ENCODE measurements at regions not wholly inside any gene's neighbourhood (a gene's known extent, or its start where the extent isn't known, plus 50 kb on each side); places are given as distances from the start of the nearest gene placed in this dataset.
A peak's percentile ranks its signal among the peaks of the same experiment; 100 is the strongest.
"Not testable (repeated sequence)": the region's sequence is repeated elsewhere in the genome, so short reads cannot be mapped to it uniquely, and the experiment has no call there.

DNA sequence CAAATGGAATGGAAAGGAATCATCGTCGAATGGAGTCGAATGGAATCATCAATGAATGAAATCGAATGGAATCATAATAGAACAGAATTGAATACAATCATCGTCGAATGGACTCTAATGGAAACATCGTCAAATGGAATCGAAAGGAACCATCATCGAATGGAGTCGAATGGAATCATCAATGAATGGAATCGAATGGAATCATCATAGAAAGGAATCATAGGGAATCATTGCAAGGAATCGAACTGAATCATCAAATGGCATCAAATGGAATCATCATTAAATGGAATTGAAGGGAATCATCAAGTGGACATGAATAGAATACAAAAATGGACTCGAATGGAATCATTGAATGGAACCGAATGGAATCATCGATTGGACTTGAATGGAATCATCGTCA is 237.6 kb downstream of the SHCBP1 start:
- 73 to 78% methylated on average over 16 of the region's 16 CpGs for WGBS, 2 donors
- not testable (repeated sequence) for H3K36me3 ChIP-seq; H3K27ac ChIP-seq; H3K4me3 ChIP-seq; H3K27me3 ChIP-seq; DNase-seq (ENCODE audit: low spot score in 2 of 2); H3K4me1 ChIP-seq
- peaks cover 0 to 24% (median 2%) of the 10 kb centered on the region in 4 donors for H3K9me3 ChIP-seq

DNA sequence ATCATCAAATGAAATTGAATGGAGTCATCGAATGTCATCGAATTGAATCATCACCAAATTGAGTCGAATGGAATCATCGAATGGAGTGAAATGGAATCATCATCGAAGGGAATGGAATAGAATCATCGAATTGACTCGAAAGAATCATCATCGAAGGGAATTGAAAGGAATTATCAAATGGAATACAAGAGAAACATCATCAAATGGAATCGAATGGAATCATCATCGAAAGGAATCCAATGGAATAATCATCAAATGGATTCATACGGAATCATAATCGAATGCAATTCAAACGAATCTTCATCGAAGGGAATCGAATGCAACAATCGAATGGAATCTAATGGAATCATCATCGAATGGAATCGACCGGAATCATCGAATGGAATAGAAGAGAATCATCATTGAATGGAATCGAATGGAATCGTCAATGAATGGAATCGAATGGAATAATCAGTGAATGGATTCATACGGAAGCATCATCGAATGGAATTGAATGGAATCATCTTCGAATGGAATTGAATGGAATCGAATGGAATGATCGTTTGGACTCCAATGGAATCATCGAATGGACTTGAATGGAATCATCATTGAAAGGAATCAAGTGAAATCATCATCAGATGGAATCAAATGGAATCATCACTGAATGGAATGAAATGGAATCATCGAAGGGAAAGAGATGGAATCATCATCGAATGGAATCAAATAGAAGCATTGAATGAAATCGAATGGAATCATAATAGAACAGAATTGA is 238.2 kb downstream of the SHCBP1 start:
- H3K4me3 ChIP-seq, H3K36me3 ChIP-seq, H3K27ac ChIP-seq, H3K27me3 ChIP-seq, H3K4me1 ChIP-seq: not testable (repeated sequence)
- DNase-seq (ENCODE audit: low spot score in 2 of 2): peak in 1 of 2 donors; percentile 53
- WGBS, 2 donors: 80 to 85% methylated on average over 32 of the region's 32 CpGs
- H3K9me3 ChIP-seq: peaks cover 0 to 24% (median 2%) of the 10 kb centered on the region in 4 donors

DNA sequence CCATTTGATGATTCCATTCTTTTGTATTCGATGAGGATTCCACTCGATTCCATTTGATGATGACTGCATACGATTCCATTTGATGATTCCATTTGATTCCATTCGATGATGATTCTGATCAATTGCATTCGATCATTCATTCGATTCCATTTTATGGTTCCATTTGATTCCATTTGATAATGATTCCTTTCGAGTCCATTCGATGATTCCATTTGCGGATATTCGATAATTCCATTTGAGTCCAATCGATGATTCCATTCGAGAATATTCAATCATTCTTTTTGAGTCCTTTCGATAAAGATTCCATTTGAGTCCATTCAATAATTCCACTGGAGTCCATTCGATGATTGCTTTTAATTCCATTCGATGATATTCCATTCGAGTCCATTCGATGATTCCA is 239.1 kb downstream of the SHCBP1 start:
- peak in 1 of 2 donors; percentile 35 for DNase-seq (ENCODE audit: low spot score in 2 of 2)
- not testable (repeated sequence) for H3K4me1 ChIP-seq, H3K27me3 ChIP-seq, H3K36me3 ChIP-seq, H3K27ac ChIP-seq, H3K4me3 ChIP-seq
- peaks cover 0 to 17% (median 0%) of the 10 kb centered on the region in 4 donors for H3K9me3 ChIP-seq
- WGBS, 2 donors: 86 to 89% methylated on average over 17 of the region's 17 CpGs

DNA sequence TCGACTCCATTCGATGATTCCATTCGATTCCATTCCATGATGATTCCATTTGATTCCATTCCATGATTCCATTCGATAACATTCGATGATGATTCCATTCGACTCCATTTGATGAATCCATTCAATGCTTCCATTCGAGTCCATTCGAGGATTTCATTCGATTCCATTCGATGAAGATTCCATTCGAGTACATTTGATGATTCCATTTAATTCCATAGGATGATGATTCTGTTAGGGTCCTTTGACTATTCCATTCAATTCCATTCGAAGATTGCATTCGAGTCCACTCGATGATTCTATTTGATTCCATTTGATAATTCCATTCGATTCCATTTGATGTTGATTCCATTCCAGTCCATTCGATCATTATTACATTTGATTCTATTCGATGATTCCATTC is 239.8 kb downstream of the SHCBP1 start:
- not testable (repeated sequence) for H3K36me3 ChIP-seq; H3K27me3 ChIP-seq; H3K27ac ChIP-seq; H3K4me1 ChIP-seq; DNase-seq (ENCODE audit: low spot score in 2 of 2); H3K4me3 ChIP-seq
- peaks cover 0 to 13% (median 0%) of the 10 kb centered on the region in 4 donors for H3K9me3 ChIP-seq
- WGBS, 2 donors: 86 to 87% methylated on average over 17 of the region's 17 CpGs
